ENCODE measurements at regions not wholly inside any gene's neighbourhood (a gene's known extent, or its start where the extent isn't known, plus 50 kb on each side); places are given as distances from the start of the nearest gene placed in this dataset.

GRCh38 chr4:34678431-34678830 lies 1565.9 kb downstream of the ARAP2 start:
- peak; percentile 46 to 47 for DNase-seq

GRCh38 chr4:34679228-34679627 lies 1565.1 kb downstream of the ARAP2 start:
- peak; percentile 8 to 18 for DNase-seq

DNA sequence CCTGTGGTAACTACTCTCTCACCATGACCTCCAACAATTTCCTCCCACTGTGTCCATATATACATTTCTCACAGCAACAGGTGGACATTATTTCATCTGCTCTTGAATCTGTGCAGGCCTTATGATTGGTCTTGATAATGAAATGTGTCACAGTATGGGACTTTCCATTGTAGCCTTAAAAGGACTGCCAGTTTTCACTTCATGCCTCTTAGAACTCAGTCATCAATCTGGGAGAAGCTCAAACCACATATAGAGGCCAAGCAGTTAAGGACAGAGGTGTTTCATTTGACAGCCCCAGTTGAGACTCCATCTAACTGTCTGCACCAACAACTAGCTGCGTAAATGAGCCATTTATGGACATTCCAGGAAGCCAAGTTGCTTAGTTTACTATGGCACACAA lies 1534.8 kb downstream of the ARAP2 start:
- no peak for DNase-seq

- DNase-seq = peak; percentile 64 to 72
Observed at GRCh38 chr4:34718576-34719245, 1525.6 kb downstream of the ARAP2 start.

DNA sequence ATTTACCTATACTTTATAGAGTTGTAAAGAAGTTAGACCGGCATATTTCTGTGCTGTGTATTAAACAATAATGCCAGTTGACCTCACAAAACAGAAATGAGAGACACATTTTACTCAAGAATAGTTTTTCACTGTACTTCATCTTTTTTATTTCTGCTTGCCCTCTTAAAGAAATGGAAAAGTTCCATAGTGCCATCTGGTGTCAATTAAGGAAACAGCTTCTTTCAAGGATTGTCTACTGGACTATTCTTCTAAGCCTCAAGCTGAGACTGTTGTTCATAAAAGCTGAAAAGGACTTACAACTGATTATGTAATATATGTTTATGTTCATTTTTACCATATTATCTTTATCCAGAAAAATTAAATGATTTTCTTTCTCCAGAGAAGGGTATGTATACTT lies 1523.7 kb downstream of the ARAP2 start:
- DNase-seq = peak; percentile 53 to 63

DNA sequence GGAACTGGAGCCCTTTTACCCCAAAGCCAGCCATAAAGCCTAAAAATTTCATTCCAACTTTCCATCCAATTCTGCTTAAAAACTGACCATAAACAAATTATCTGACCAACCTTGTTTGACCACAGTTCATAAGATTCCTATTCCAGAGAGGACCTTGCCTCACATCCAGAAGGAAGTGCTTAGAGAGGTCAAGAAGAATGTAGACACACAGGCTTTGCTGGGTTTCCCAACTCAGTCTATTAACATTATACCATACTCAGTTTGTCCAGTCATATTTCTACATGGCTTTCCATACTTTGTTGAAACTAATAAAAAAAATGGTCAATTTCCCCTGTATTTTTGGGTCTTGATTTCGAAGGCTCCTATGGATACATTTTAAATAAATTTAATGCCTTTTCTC lies 1522.5 kb downstream of the ARAP2 start:
- DNase-seq = no peak

- no peak for DNase-seq
Observed at GRCh38 chr4:34723605-34724004, 1520.7 kb downstream of the ARAP2 start.

GRCh38 chr4:34724491-34724890 lies 1519.8 kb downstream of the ARAP2 start:
- no peak for DNase-seq

- no peak for DNase-seq
Observed at GRCh38 chr4:34731070-34731469, 1513.2 kb downstream of the ARAP2 start.

- no peak for DNase-seq
Observed at GRCh38 chr4:34732176-34732950, 1512.0 kb downstream of the ARAP2 start.

GRCh38 chr4:34733185-34733941 lies 1511.0 kb downstream of the ARAP2 start:
- DNase-seq = no peak

DNA sequence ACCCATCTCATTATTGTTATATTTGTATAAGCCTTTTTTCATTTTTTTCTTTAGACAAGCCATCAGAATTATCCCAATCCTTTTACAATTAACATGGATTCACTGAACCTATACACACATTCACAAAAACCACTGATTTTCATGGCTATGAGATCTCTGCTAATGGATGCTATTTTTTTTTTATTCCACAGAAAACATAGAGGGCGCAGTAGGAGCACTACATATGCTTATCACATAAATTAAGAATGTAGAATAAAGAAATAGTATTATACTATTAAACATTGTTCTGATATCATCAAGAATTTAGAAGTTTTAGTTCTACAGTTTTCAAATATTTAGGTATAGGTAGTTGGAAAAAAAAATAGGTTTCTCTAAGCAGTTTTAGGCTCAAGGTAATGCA lies 1477.4 kb downstream of the ARAP2 start:
- DNase-seq = no peak

DNA sequence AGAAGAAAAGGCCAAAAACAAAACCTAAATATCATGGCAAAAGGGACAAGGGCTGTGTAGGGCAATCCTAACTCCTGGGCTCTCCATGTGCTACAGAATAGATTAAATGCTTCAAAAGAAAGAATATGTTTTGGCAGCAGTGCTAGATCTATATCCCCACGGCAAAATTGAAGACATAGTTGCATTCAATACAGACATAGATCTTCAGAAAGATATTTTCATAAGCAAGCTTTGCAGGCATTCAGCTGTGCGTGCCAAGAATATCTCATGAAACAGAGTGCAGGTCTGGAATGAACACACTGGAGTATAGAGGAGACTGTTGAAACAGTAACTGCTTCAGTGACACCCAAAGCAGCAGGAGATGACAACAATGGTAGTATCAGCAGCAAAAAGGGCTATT lies 1476.9 kb downstream of the ARAP2 start:
- no peak for DNase-seq

GRCh38 chr4:34771632-34772031 lies 1472.7 kb downstream of the ARAP2 start:
- DNase-seq = no peak

GRCh38 chr4:34790131-34790530 lies 1454.2 kb downstream of the ARAP2 start:
- no peak for DNase-seq

- DNase-seq = no peak
Observed at GRCh38 chr4:34791209-34791608, 1453.1 kb downstream of the ARAP2 start.

DNA sequence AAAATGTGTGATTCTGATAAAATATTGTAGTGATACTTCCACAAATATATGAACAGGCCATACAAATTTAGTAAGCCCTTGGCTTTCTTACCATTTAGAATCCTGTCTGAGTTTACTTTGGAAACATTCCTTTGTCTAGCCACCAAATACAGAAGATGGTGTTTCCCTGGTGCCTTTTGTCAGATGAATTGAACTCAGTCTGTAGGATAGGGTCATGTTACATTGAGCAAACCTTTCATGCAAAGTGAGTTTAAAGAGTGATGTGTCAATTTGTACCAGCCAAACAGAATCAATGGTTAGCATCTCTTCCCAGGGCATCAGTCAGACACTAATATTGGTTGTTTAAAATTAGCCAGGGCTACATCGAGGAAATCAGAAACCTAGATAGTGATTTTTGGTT lies 1443.4 kb downstream of the ARAP2 start:
- no peak for DNase-seq

DNA sequence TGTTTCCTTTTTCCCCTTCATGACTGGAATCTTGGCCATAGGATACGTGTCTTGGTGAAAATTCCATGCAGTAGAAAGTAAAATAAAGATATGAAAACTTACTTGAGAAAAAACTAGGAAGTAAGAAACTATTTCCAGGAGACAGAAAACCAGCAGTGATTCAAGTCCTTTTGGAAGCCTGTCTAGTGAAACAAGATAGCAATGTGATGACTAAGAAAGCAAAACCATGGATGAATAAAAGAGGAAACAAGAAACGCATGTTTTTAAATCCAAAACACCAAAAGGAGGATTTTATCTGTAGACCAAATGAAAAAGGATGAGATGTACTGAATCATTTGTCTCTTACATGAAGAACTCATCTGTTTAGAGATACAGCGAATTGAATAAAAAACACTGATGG lies 1430.0 kb downstream of the ARAP2 start:
- no peak for DNase-seq

DNA sequence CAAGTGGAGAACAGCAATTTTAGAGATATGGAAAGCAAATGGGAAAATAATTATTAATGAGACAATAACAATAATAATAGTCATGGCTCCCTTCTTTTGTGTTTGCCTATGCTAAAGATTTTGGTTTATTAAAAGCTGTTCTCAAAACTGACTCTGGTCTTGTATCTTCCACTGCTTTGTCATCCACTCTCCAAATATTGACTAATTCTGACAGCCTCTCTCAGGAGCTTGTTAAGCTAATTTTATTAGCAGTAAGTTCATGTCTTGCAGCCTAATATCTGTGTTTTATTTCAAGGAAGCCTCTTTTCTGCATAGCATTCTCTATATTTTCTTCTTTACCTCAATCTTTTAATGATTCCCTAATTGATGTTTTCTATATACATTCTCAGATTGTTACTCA lies 1419.8 kb downstream of the ARAP2 start:
- DNase-seq = no peak

GRCh38 chr4:34826660-34827059 lies 1417.7 kb downstream of the ARAP2 start:
- no peak for DNase-seq

- no peak for DNase-seq
Observed at GRCh38 chr4:34845926-34846325, 1398.4 kb downstream of the ARAP2 start.

- DNase-seq = no peak
Observed at GRCh38 chr4:34850421-34850820, 1393.9 kb downstream of the ARAP2 start.

- DNase-seq = no peak
Observed at GRCh38 chr4:34850968-34851367, 1393.3 kb downstream of the ARAP2 start.
